OCI-LY3 (cell line): ENCODE measurements at regions not wholly inside any gene's neighbourhood (a gene's known extent, or its start where the extent isn't known, plus 50 kb on each side); places are given as distances from the start of the nearest gene placed in this dataset.
"Not testable (repeated sequence)": the region's sequence is repeated elsewhere in the genome, so short reads cannot be mapped to it uniquely, and the experiment has no call there.

ENCODE experiments used
- H2AFZ ChIP-seq: fragments of 200-600, 300-600 bp; shearing (Covaris generic); 2 replicates; pipeline ENCODE4 v1.6.0; 2014; ENCODE audit warnings: antibody characterized with exemption, low read depth, low read length
- H3K27ac ChIP-seq: fragments of 200-600, 300-600 bp; sonication (generic); 2 replicates; pipeline ENCODE4 v1.5.1; 2014; ENCODE audit warnings: mild to moderate bottlenecking, low read length, moderate library complexity, mixed read lengths
- H3K27me3 ChIP-seq: fragments of 200-600, 300-600 bp; sonication (generic); 2 replicates; pipeline ENCODE4 v1.6.1; 2014; ENCODE audit warnings: low read depth, low read length, mixed read lengths
- H3K36me3 ChIP-seq: fragments of 200-600, 300-600 bp; sonication (generic); replicated peaks from 2 replicates; pipeline ENCODE3; 2014; ENCODE audit warnings: low read depth, low read length, mixed read lengths
- H3K4me1 ChIP-seq: fragments of 300-600, 200-600 bp; sonication (generic); 2 replicates; pipeline ENCODE4 v1.6.1; 2014; ENCODE audit warnings: low read length, mixed read lengths
- H3K4me2 ChIP-seq: fragments of 200-600, 300-600 bp; sonication (generic); 2 replicates; pipeline ENCODE4 v1.6.1; 2014; ENCODE audit warnings: low read length, mixed read lengths
- H3K4me3 ChIP-seq: fragments of 300-600, 200-600 bp; sonication (generic); 2 replicates; pipeline ENCODE4 v1.5.1; 2014; ENCODE audit warnings: antibody characterized with exemption, mild to moderate bottlenecking, low read length, moderate library complexity
- H3K79me2 ChIP-seq: fragments of 300-600, 200-600 bp; shearing (Covaris generic); 2 replicates; pipeline ENCODE4 v1.6.1; 2014; ENCODE audit warnings: mild to moderate bottlenecking, low read length, mixed read lengths
- H3K9ac ChIP-seq: fragments of 300-600, 200-600 bp; shearing (Covaris generic); 2 replicates; pipeline ENCODE4 v1.6.0; 2014; ENCODE audit warnings: mild to moderate bottlenecking, low read length, moderate library complexity
- H3K9me3 ChIP-seq: fragments of 200-600, 300-600 bp; shearing (Covaris generic); 2 replicates; pipeline ENCODE4 v1.6.1; 2014; ENCODE audit warnings: low read length, mixed read lengths; ENCODE audit not compliant: insufficient read depth
- H4K20me1 ChIP-seq: fragments of 200-600, 300-600 bp; sonication (generic); 2 replicates; pipeline ENCODE4 v1.6.1; 2016; ENCODE audit warnings: low read length, mixed read lengths; ENCODE audit not compliant: insufficient read depth
- EZH2phosphoT487 ChIP-seq: fragments of 200-600 bp; shearing (Covaris generic); IDR thresholded peaks from 2 replicates; pipeline ENCODE4 v1.6.1; 2018; ENCODE audit warnings: antibody characterized with exemption, mixed run types, low read depth
- TF ChIP-seq, protein P1 (sequence below): fragments of 200-600, 300-600 bp; sonication (generic); IDR thresholded peaks from 2 replicates; pipeline ENCODE4 v1.5.1; 2014; ENCODE audit warnings: antibody characterized with exemption, low read length, low read depth

GRCh38 chr11:21798216-21798615, 394.7 kb upstream of the ANO5 start:
- Histone ChIP-seq H3K9me3 (no peaks in the 10 kb centered on the region), H3K27ac (no peak overlapping the region), H3K79me2 (no peaks in the 10 kb centered on the region), H3K4me2 (no peak overlapping the region), H3K9ac (no peak overlapping the region), H3K4me3 (no peak overlapping the region), H3K4me1 (no peaks in the 10 kb centered on the region), H4K20me1 (no peaks in the 10 kb centered on the region), H3K27me3 (no peaks in the 10 kb centered on the region), H2AFZ (no peak overlapping the region), H3K36me3 (no peaks in the 10 kb centered on the region)
- TF ChIP-seq, protein P1, sequence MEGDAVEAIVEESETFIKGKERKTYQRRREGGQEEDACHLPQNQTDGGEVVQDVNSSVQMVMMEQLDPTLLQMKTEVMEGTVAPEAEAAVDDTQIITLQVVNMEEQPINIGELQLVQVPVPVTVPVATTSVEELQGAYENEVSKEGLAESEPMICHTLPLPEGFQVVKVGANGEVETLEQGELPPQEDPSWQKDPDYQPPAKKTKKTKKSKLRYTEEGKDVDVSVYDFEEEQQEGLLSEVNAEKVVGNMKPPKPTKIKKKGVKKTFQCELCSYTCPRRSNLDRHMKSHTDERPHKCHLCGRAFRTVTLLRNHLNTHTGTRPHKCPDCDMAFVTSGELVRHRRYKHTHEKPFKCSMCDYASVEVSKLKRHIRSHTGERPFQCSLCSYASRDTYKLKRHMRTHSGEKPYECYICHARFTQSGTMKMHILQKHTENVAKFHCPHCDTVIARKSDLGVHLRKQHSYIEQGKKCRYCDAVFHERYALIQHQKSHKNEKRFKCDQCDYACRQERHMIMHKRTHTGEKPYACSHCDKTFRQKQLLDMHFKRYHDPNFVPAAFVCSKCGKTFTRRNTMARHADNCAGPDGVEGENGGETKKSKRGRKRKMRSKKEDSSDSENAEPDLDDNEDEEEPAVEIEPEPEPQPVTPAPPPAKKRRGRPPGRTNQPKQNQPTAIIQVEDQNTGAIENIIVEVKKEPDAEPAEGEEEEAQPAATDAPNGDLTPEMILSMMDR = no peak
- TF ChIP-seq EZH2phosphoT487 = no peak

GRCh38 chr11:21804523-21804922, 388.4 kb upstream of the ANO5 start:
- H3K4me3 ChIP-seq, H4K20me1 ChIP-seq, H3K27ac ChIP-seq, H3K27me3 ChIP-seq, H2AFZ ChIP-seq, H3K36me3 ChIP-seq, H3K4me1 ChIP-seq, H3K9ac ChIP-seq, H3K79me2 ChIP-seq, H3K9me3 ChIP-seq, H3K4me2 ChIP-seq: not testable (repeated sequence)

GRCh38 chr11:21806508-21806907, 386.4 kb upstream of the ANO5 start:
- Histone ChIP-seq H3K36me3 (no peaks in the 10 kb centered on the region), H3K9ac (no peak overlapping the region), H3K27ac (no peak overlapping the region), H2AFZ (no peak overlapping the region), H3K79me2 (no peaks in the 10 kb centered on the region), H3K4me3 (no peak overlapping the region), H3K27me3 (no peaks in the 10 kb centered on the region), H3K4me1 (peaks cover 7% of the 10 kb centered on the region), H3K4me2 (no peak overlapping the region), H4K20me1 (no peaks in the 10 kb centered on the region), H3K9me3 (no peaks in the 10 kb centered on the region)
- no peak for TF ChIP-seq EZH2phosphoT487
- TF ChIP-seq, protein P1 = no peak

GRCh38 chr11:21806947-21807346, 385.9 kb upstream of the ANO5 start:
- no peak overlapping the region for H3K4me2 ChIP-seq
- no peak overlapping the region for H3K4me3 ChIP-seq
- peaks cover 7% of the 10 kb centered on the region for H3K4me1 ChIP-seq
- H3K9ac ChIP-seq = no peak overlapping the region
- H3K79me2 ChIP-seq = no peaks in the 10 kb centered on the region
- H3K36me3 ChIP-seq = no peaks in the 10 kb centered on the region
- H3K27me3 ChIP-seq = no peaks in the 10 kb centered on the region
- TF ChIP-seq, protein P1 = no peak
- no peak for TF ChIP-seq EZH2phosphoT487
- no peak overlapping the region for H3K27ac ChIP-seq
- H2AFZ ChIP-seq = no peak overlapping the region
- H3K9me3 ChIP-seq = no peaks in the 10 kb centered on the region
- no peaks in the 10 kb centered on the region for H4K20me1 ChIP-seq

DNA sequence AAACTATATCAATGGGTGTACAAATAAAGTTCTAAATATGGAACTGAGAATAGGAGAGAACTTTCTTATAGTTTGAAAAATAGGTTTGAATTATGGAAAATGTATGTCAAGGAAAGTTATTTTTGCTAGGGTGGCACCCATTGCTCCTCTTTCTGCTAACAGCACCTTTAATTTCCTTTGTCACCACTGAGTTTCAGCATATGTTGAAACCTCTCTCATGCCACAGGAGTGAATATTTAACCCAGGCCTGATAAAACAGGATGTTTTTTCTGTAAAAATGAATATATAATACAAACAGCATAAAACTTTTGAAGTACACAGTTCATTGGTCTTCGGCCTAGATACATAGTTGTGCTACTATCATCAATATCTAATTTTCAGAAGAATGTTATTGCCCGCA, 385.5 kb upstream of the ANO5 start:
- Histone ChIP-seq H3K4me3 (no peak overlapping the region), H2AFZ (no peak overlapping the region), H3K4me2 (no peak overlapping the region), H3K4me1 (peaks cover 7% of the 10 kb centered on the region), H3K27ac (no peak overlapping the region), H3K79me2 (no peaks in the 10 kb centered on the region), H3K9ac (no peak overlapping the region), H3K27me3 (no peaks in the 10 kb centered on the region), H3K36me3 (no peaks in the 10 kb centered on the region), H4K20me1 (no peaks in the 10 kb centered on the region), H3K9me3 (no peaks in the 10 kb centered on the region)
- TF ChIP-seq EZH2phosphoT487 = no peak
- TF ChIP-seq, protein P1 = no peak
